ENCODE measurements at regions not wholly inside any gene's neighbourhood (a gene's known extent, or its start where the extent isn't known, plus 50 kb on each side); places are given as distances from the start of the nearest gene placed in this dataset.

DNA sequence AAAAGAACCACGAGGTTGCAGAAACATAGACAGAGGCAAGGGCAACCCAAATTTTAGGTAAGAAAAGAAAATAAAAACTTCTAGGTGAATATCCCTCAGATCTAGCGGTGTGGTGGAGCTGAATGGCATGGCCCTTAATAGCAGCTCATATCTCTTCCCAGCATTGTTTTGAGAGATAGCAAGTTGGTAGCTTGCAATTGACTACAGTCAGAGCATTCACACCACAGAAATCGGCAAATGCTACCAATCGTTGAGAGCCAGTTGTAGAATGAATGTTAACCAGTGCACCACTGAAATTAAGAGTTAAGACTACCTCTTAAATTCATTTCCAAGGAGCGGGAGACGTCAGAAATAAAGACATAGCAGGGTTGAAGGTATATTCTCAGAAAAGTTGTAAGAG, 184.0 kb upstream of the KIT start:
- Histone ChIP-seq H2AFZ (ENCODE audit: low read depth, low read length) (no peak overlapping the region), H3K27ac (ENCODE audit: insufficient read depth, low read depth, low read length) (no peak overlapping the region), H3K4me1 (ENCODE audit: control insufficient read depth, extremely low read depth, insufficient read depth, low read length) (no peaks in the 10 kb centered on the region), H3K79me2 (ENCODE audit: control insufficient read depth, insufficient read depth, low read length) (no peaks in the 10 kb centered on the region), H3K27me3 (ENCODE audit: control insufficient read depth in 2 of 2, insufficient read depth in 2 of 2, low read length in 2 of 2) (no peaks in the 10 kb centered on the region), H3K4me2 (ENCODE audit: insufficient read depth, low read length) (no peak overlapping the region), H3K9ac (replicated peaks; ENCODE audit: extremely low read depth, insufficient read depth, low read length) (no peak overlapping the region), H3K4me3 (replicated peaks in 1 of 3; ENCODE audit: insufficient read depth in 1 of 3, low read depth in 1 of 3, low read length in 3 of 3) (no peak overlapping the region), H3K9me1 (replicated peaks; ENCODE audit: control insufficient read depth, extremely low read depth, insufficient read depth, low read length) (no peaks in the 10 kb centered on the region), H3K9me3 (replicated peaks; ENCODE audit: control insufficient read depth, insufficient read depth, low read length) (no peaks in the 10 kb centered on the region), H4K20me1 (replicated peaks; ENCODE audit: control insufficient read depth, extremely low read depth, insufficient read depth, low read length) (no peaks in the 10 kb centered on the region), H3K36me3 (ENCODE audit: control insufficient read depth in 2 of 2, extremely low read depth in 1 of 2, insufficient read depth in 2 of 2, low read length in 2 of 2) (no peaks in the 10 kb centered on the region)
- ChIA-PET CTCF (no interaction called here), POLR2A (no interaction called here)
- dilution Hi-C loops (cut with MboI; ENCODE audit: extremely low pct_ligation_motif_present, low sequenced_read_pairs) (no loop called here), intact Hi-C loops (cut with micrococcal nuclease) (no loop called here)
- no peak for DNase-seq (ENCODE audit: low read depth, low spot score)
- no peak for TF ChIP-seq JUN (IDR thresholded peaks at IDR 0.05; ENCODE audit: borderline replicate concordance, insufficient read depth, insufficient read length, low read depth)
- TF ChIP-seq FOS (IDR thresholded peaks at IDR 0.05; ENCODE audit: borderline replicate concordance, insufficient read depth, low read length) = no peak
- no peak for TF ChIP-seq EZH2 (IDR thresholded peaks at IDR 0.05; ENCODE audit: borderline replicate concordance, low read depth, low read length, severe bottlenecking)
- no peak for TF ChIP-seq POLR2AphosphoS5 (IDR thresholded peaks at IDR 0.05; ENCODE audit: insufficient read depth, low read depth, low read length)
- no peak for TF ChIP-seq GATA2 (IDR thresholded peaks at IDR 0.05; ENCODE audit: insufficient read depth, insufficient read length, low read depth, low read length)
- TF ChIP-seq CTCF (IDR thresholded peaks at IDR 0.05; ENCODE audit: extremely low read depth in 1 of 2, insufficient read depth in 1 of 2, low read depth in 1 of 2, low read length in 2 of 2) = no peak
- TF ChIP-seq MYC (IDR thresholded peaks at IDR 0.05; ENCODE audit: low read depth, low read length) = no peak
- TF ChIP-seq, protein P1, sequence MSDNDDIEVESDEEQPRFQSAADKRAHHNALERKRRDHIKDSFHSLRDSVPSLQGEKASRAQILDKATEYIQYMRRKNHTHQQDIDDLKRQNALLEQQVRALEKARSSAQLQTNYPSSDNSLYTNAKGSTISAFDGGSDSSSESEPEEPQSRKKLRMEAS (IDR thresholded peaks at IDR 0.05; ENCODE audit: insufficient read depth, insufficient read length) = no peak
- no peak for TF ChIP-seq POLR2A (IDR thresholded peaks at IDR 0.05; ENCODE audit: low read depth, low read length)
- no peak for FAIRE-seq
- BruUV-seq (replicated peaks) = no TSS peak
